ENCODE measurements at regions not wholly inside any gene's neighbourhood (a gene's known extent, or its start where the extent isn't known, plus 50 kb on each side); places are given as distances from the start of the nearest gene placed in this dataset.

- TF ChIP-seq POLR2A (IDR thresholded peaks at IDR 0.05), result no peak
- no peak for TF ChIP-seq CTCF (IDR thresholded peaks at IDR 0.05)
- TF ChIP-seq POLR2AphosphoS5 (IDR thresholded peaks at IDR 0.05), result no peak
These were observed 1088.5 kb upstream of the PABPC4L start for GRCh38 chr4:135290136-135290535.

Measured in upper lobe of left lung (tissue), 4 donors.